ENCODE measurements at regions not wholly inside any gene's neighbourhood (a gene's known extent, or its start where the extent isn't known, plus 50 kb on each side); places are given as distances from the start of the nearest gene placed in this dataset.

DNA sequence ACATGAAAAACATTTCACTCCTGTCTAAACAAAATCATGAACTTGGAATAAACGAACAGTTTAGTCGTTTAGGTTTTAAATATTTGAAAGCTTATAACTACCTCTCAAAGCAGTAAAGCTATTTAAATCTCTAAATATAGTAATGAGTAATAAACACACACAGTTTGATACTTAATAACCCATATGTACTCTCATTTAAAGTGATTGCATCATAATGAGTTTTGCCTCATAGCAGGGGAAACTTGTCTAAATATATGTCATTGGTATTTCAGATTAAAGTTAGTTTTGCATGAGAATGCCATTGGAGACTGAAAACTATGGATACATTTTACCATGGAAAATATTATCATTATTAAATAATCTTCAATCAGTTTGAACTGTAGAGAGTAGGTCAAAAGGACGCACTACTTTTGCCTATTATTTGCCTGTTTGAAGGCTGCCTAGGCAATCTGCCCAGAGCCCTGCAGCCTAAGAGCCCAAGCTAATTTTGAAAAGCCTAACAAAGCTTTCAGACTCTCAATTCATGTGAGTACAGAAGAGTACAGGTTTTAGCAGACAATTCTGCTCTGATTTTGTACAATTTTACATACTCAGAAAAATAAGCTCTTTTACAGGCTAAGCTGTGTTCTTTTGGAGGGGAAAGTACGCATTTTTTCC is 632.8 kb downstream of the HACE1 start:
- DNase-seq, result peak in 8 of 56 donors; percentile 0 to 21 (median 4)

GRCh38 chr6:104218116-104218515 is 641.6 kb downstream of the HACE1 start:
- DNase-seq, result no peak

DNA sequence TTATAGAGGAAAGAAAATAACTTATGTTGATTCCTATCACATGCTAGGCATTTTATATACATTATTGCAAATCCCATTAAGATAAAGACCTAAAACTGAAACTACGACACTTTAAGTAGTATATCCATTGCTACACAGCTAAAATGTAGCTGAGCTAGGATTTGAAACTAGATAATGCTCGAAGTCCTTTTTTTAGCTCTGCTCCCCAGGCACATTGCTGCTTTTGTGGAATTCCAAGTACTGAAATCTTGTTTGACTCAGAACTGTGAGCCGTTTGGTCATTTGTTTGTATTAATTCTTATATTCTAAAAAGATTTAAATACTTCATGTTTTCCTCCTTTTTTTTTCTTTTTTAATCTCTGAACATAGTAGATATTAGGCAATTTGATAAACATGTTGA is 644.8 kb downstream of the HACE1 start:
- no peak for DNase-seq

DNA sequence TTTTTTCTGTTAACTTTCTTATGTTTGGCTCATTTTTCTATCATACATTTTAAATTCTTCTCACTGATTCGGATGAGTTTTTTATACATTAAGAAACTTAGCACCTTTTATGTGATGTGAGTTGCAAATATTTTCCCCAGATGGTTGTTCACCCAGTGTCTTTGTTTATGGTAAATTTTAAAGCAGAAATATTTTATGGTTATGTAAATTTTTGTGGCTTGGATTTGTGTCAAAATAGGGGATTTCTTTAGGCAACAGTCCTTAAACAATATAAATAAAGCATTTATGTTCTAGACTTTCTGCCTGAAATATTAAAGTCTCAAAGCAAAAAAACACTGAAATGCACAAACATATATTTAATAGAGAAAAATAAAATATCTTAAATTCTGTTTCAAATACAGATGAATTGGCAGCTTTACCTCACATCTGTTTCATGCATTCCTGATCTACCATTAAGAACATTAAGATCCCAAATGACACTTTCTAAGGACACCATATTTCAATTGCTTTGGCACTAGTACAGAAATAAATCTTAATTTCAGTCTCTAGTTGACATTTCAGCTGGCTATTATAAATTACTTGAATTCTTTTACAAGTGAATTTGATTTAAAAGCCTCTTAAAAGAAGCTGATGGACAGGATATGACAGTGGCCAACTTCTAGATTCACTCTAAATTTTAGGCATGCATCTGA is 646.6 kb downstream of the HACE1 start:
- DNase-seq, result no peak

- no peak for DNase-seq
These were observed 652.1 kb downstream of the HACE1 start for GRCh38 chr6:104207635-104208034.

GRCh38 chr6:104201557-104201956 is 658.2 kb downstream of the HACE1 start:
- DNase-seq, result no peak

DNA sequence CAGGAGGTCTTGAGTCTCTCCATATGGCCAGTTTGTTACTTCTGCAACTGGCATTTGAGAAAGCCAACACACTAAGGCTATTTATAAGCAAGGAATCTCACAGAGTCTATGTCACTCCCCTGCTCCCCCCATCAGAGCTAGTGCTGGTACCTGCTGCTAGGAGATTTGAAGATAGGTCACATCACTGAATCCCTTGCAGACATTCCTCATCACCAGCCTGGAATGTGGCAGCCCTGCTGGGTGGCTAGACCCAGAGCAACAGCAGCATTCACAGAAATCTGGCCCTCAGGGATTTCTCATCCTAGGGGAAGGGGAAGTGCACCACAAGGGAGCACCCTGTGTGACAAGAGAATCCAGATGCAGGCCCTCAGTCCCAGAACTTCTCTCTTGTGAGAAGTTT is 672.1 kb downstream of the HACE1 start:
- DNase-seq, result no peak

GRCh38 chr6:104186831-104187230 is 672.9 kb downstream of the HACE1 start:
- no peak for DNase-seq

- no peak for DNase-seq
These were observed 675.8 kb downstream of the HACE1 start for GRCh38 chr6:104183816-104184435.

- peak in 9 of 56 donors; percentile 2 to 31 (median 12) for DNase-seq
These were observed 676.9 kb downstream of the HACE1 start for GRCh38 chr6:104182811-104183210.

DNA sequence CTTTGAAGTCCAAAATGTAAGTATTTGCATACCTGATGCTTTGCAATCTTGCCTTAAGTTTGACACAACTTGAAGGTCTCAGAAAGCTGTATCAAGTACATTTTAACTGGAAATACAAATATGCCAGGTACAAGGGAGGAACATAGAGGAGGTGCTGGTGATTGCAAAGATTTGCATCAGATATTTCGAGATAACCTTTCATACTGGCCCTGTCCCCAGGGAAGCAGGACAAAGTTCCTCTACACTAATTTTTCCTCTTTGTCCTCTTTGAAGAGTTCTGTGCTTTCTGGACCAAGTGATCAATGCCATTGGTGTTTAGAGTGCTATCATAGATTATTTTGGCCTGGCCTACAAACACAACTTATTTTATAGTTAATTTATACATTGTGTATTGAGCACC is 686.1 kb downstream of the HACE1 start:
- no peak for DNase-seq

DNA sequence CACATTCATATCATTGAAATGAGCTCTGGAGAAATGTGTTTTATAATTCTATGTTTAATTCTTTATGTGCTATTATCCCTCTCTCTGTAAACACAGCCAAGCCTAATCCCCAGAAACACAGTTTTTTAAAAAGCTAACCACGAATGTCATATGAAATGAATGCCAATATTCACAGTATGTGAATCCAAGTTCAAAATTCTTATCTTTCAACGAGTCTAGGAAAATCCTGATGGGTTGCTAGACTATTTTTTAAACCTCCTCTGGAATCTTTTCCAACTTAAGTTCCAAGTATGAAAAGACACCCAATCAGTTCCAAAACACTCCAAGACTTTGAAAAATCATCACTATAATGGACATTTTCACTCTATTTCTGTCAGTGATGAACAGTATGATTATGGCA is 689.3 kb downstream of the HACE1 start:
- DNase-seq, result no peak

DNA sequence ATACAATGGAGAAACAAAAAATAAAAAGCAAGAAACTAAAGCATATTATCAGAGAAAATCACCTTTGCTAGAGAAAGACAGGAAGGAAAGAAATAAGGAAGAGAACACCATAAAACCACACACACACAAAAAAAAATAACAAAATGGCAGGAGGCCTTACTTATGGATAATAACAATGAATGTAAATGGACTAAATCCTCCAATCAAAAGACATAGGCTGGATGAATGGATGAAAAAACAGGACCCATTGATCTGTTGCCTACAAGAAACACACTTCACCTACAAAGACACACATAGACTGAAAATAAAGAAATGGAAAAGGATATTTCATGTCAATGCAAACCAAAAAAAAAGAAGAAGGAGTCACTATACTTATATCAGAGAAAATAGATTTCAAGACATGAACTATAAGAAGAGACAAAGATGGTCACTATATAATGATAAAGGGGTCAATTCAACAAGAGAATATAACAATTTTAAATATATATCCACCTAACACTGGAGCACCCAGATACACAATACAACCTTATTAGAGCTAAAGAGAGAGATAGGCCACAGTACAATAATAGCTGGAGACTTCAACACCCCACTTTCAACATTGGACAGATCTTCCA is 693.6 kb downstream of the HACE1 start:
- DNase-seq, result no peak

DNA sequence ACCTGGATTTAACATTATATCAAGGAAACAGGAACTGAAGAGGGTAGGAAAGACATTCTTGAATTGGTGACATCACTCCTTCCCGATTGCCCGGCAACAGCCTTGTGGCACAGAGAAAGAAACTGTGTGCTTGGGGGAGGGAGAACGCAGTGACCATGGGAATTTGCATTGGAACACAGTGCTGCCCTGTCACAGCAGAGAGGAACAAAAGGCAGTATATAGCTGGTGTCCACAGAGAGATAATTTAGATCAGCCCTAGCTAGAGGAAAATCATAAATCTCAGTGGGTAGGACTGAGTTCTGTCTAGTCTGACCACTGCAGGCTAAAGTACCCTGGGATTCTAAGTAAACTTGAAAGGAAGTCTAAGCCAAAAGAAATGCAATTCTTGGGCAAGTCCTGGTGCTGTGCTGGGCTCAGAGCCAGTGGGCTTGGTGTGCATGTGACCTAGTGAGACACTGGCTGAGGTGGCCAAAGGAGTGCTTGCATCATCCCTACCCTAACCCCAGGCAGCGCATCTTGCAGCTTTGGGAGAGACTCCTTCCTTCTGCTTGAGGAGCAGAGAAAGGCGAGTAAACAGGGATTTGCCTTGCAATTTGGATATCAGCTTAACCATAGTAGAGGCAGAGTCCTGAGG is 697.6 kb downstream of the HACE1 start:
- peak in 1 of 56 donors; percentile 7 for DNase-seq

GRCh38 chr6:104159045-104159618 is 700.6 kb downstream of the HACE1 start:
- no peak for DNase-seq

GRCh38 chr6:104143757-104144156 is 716.0 kb downstream of the HACE1 start:
- DNase-seq, result no peak

DNA sequence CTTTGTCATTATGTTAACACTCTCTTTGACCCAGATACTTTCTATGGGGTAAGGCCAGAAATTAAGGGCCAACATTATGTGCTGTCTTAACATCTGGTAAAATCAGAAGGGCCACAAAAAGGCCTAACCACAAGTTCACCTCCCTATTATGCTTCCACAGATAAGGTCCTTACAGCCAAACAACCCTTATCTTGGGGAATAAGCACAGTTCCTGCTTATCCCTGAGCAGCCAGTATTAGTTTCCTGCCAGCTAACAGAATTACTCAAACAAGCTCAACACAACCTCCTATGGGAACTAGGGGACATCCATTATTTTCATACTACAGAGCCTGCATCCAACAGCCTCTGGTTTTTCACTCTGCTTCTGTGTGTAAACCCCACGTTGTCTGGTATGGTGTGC is 724.8 kb downstream of the HACE1 start:
- DNase-seq, result no peak

DNA sequence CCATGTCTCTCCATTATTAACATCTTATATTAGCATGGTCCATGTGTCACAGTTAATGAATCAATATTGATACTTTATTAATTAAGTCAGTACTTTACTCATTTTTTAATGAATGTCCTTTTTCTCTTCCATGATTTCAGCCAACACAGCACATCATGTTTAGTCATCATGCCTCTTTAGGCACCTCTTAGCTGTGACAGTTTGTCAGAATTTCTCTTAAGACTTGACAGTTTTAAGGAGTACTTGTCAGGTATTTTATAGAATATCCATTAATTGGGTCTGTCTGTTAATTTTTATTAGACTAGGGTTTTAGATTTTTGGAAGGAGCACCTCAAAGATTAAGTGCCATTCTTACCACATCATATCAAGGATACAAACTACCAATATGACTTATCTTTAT is 729.4 kb downstream of the HACE1 start:
- DNase-seq, result no peak

DNA sequence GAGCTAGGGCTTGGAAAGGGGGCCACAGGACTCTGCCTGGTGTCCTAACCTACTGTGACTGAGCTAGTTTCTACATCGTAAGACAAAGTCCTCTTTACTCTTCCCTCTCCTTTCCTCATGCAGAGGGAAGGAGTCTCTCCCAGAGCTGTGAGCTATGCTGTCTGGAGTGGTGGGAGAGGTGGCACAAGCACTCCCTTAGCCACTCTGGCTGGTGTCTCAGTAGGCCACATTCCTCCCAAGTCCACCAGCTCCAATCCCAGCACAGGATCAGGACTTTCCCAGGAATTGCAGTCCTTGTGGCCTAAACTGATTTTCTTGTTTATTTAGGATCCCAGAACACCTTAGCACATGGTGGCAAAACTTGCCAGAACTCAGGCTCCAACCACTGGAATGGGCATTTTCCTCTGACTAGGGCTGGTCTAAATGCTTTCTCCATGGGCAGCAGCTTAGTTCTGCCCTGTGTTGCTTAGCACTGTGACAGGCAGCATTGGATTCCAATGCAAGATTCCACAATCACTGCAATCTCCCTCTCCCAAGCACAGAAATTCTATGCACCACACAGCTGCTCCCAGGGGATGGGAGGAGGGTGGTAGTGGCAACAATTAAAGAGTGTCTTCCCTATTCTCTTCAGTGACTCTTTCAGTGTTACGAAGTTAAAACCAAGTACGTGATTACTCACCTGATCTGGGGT is 733.3 kb downstream of the HACE1 start:
- no peak for DNase-seq

DNA sequence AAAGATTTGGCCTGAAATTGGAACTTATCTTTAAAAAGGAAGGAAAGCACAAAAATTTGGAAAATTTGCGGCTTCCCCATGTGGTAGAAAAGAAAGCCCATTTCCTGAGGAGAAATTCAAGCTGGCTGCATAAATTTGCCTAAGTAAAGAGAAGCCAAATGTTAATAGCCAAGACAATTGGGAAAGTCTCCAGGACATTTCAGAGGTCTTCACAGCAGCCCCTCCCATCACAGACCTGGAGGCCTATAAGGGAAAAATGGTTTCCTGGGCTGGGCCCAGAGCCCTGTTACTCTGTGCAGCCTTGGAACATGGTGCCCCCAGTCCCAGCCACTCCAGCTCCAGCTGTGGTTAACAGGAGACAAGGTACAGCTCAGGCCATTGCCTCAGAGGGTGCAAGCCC is 736.5 kb downstream of the HACE1 start:
- no peak for DNase-seq

GRCh38 chr6:104118274-104118673 is 741.4 kb downstream of the HACE1 start:
- DNase-seq, result no peak
